Aorta (tissue), 5 donors: ENCODE measurements at regions not wholly inside any gene's neighbourhood (a gene's known extent, or its start where the extent isn't known, plus 50 kb on each side); places are given as distances from the start of the nearest gene placed in this dataset.
"Not testable (repeated sequence)": the region's sequence is repeated elsewhere in the genome, so short reads cannot be mapped to it uniquely, and the experiment has no call there.

Experiments used
- ATAC-seq: fragments of 200-7000 bp; cut with Tn5 transposase; one replicate; pipeline ENCODE4 v1.9.1; 2022; ENCODE audit warnings: moderate library complexity; ENCODE audit not compliant: low FRiP score
- DNase-seq, 2 donors: peaks; one replicate each; pipeline ENCODE4 v3.0.0-alpha.2; 2020
- H3K27ac ChIP-seq, 2 donors: one replicate each; pipeline ENCODE4 v1.5.1; 2013; ENCODE audit warnings: low read length in 2 of 2, mild to moderate bottlenecking in 2 of 2, moderate library complexity in 2 of 2, control low read depth in 1 of 2, inconsistent platforms in 1 of 2, low read depth in 1 of 2
- H3K27me3 ChIP-seq, 2 donors: one replicate each; pipeline ENCODE4 v1.6.1; 2013; ENCODE audit warnings: control low read depth in 1 of 2, low read length in 1 of 2, mild to moderate bottlenecking in 1 of 2, moderate library complexity in 1 of 2; ENCODE audit not compliant: insufficient read depth in 2 of 2, control insufficient read depth in 1 of 2
- H3K36me3 ChIP-seq, 2 donors: one replicate each; pipeline ENCODE4 v1.6.1; 2013; ENCODE audit warnings: control low read depth in 1 of 2, low read length in 1 of 2, mild to moderate bottlenecking in 1 of 2; ENCODE audit not compliant: insufficient read depth in 2 of 2, control insufficient read depth in 1 of 2
- H3K4me1 ChIP-seq, 2 donors: one replicate each; pipeline ENCODE4 v1.6.1; 2013; ENCODE audit warnings: low read length in 2 of 2, control low read depth in 1 of 2, mild to moderate bottlenecking in 1 of 2, moderate library complexity in 1 of 2; ENCODE audit not compliant: insufficient read depth in 2 of 2, control insufficient read depth in 1 of 2
- H3K4me3 ChIP-seq, 2 donors: one replicate each; pipeline ENCODE4 v1.5.1; 2013; ENCODE audit warnings: low read length in 2 of 2, control low read depth in 1 of 2, mild to moderate bottlenecking in 1 of 2
- H3K9me3 ChIP-seq: one replicate; pipeline ENCODE4 v1.6.1; 2013; ENCODE audit warnings: mild to moderate bottlenecking, low read length; ENCODE audit not compliant: control insufficient read depth
- WGBS, 2 donors: extraction: QIAGEN DNeasy Blood & Tissue Kit; methylation state at CpG; one replicate each; pipeline ENCODE4 v1.1.7; 2013; 5-methylcytosine and 5-hydroxymethylcytosine counted together
- intact Hi-C, 2 donors: fragments of 100-400 bp; cut with DNase I; formaldehyde crosslinking; loops; one replicate each; pipeline versions ENCODE4 v1.14.2 to v1.15.0; 2022
- donor health status: healthy with polysubstance abuse.
- donor health status: Bipolar disorder and iron deficiency.
- donor health status: DM: no; HTN: no; CAD: no.
- donor health status: DM: no; HTN: no; CAD: no.
- donor health status: DM: yes; HTN: yes; CAD: no.

- no peak overlapping the region for H3K27ac ChIP-seq
- no peak overlapping the region for H3K4me3 ChIP-seq
- H3K27me3 ChIP-seq: no peaks in the 10 kb centered on the region
- intact Hi-C loops: no loop called here
- ATAC-seq (peak; percentile 46), DNase-seq (no peak)
- H3K36me3 ChIP-seq: no peaks in the 10 kb centered on the region
- no peaks in the 10 kb centered on the region for H3K4me1 ChIP-seq
- WGBS, 2 donors: 80 to 87% methylated on average over 3 of the region's 3 CpGs
- no peaks in the 10 kb centered on the region for H3K9me3 ChIP-seq
Observed at GRCh38 chr1:5611851-5612250, 380.4 kb downstream of the NPHP4 start.

GRCh38 chr1:5611431-5611830 is 380.8 kb downstream of the NPHP4 start:
- intact Hi-C loops: no loop called here
- Histone ChIP-seq H3K36me3 (no peaks in the 10 kb centered on the region), H3K27ac (no peak overlapping the region), H3K9me3 (no peaks in the 10 kb centered on the region), H3K27me3 (no peaks in the 10 kb centered on the region), H3K4me3 (no peak overlapping the region), H3K4me1 (no peaks in the 10 kb centered on the region)
- DNase-seq (no peak), ATAC-seq (peak; percentile 50)
- 74 to 79% methylated on average over 2 of the region's 2 CpGs for WGBS, 2 donors

DNA sequence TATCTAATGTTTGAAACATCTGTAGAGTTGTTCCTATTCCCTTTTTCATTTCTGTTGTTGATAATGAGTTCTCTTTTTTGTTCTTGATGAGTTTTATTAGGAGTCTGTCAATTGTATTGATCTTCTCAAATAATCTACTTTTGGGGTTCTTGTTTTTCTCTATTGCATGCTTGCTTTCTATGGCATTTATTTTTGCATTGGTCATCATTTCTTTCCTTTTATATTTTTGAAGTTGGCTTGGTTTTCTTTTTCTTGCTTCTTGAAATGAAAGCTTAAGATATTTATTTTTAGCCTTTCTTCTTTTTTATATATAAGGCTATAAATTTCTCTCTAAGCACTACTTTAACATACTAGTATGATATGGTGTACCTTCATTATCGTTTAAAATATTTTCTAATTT is 381.8 kb downstream of the NPHP4 start:
- Histone ChIP-seq H3K27me3 (no peaks in the 10 kb centered on the region), H3K36me3 (no peaks in the 10 kb centered on the region), H3K9me3 (no peaks in the 10 kb centered on the region), H3K27ac (no peak overlapping the region), H3K4me3 (no peak overlapping the region), H3K4me1 (no peaks in the 10 kb centered on the region)
- 72 to 76% methylated on average over 1 of the region's 1 CpG for WGBS, 2 donors
- intact Hi-C loops: no loop called here
- ATAC-seq (no peak), DNase-seq (no peak)

DNA sequence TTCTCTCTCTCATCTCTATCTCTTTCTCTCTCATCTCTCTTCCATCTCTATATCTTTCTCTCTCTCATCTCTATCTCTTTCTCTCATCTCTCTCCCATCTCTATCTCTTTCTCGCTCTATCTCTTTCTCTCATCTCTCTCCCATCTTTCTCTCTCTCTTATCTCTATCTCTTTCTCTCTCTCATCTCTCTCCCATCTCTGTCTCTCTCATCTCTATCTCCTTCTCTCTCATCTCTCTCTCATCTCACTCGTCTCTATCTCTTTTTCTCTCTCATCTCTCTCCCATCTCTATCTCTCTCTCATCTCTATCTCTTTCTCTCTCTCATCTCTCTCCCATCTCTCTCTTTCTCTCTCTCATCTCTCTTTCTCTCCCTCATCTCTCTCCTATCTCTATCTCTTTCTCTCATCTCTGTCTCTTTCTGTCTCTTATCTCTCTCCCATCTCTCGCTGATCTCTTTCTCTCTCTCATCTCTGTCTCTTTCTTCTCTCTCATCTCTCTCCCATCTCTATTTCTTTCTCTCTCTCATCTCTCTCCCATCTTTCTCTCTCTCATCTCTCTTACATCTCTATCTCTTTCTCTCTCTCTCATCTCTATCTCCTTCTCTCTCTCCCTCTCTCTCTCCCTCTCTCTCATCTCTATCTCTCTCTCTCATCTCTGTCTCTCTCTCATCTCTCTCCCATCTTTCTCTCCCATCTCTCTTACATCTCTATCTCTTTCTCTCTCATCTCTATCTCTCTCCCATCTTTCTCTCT is 388.7 kb downstream of the NPHP4 start:
- intact Hi-C loops: no loop called here
- no peak for ATAC-seq
- H3K4me1 ChIP-seq: no peaks in the 10 kb centered on the region
- DNase-seq: no peak
- H3K4me3 ChIP-seq: no peak overlapping the region
- H3K36me3 ChIP-seq: no peaks in the 10 kb centered on the region
- peaks cover 0 to 2% of the 10 kb centered on the region in 2 donors for H3K27me3 ChIP-seq
- H3K9me3 ChIP-seq: peaks cover 4% of the 10 kb centered on the region
- H3K27ac ChIP-seq: no peak overlapping the region
- 81 to 84% methylated on average over 3 of the region's 3 CpGs for WGBS, 2 donors

DNA sequence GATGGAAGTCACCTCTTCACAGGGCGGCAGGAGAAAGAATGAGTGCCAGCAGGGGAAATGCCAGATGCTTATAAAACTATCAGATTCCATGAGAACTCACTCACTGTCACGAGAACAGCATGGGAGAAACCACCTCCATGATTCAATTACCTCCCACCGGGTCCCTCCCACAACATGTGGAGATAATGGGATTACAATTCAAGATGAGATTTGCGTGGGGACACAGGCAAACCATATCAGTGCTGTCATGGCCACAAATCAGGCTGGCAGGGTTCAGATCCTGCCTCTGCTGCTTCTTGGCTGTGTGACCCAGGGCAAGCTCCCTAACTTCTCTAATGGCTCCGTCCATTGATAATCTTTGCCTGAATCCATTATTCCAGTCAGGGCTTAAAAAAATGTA is 389.5 kb downstream of the NPHP4 start:
- H3K4me1 ChIP-seq, H3K27me3 ChIP-seq, ATAC-seq, H3K4me3 ChIP-seq, intact Hi-C loops, DNase-seq, H3K36me3 ChIP-seq, H3K9me3 ChIP-seq, H3K27ac ChIP-seq: not testable (repeated sequence)
- WGBS, 2 donors: 38 to 48% methylated on average over 4 to 5 of the region's 5 CpGs

- Histone ChIP-seq H3K27me3 (peaks cover 0 to 2% of the 10 kb centered on the region in 2 donors), H3K27ac (no peak overlapping the region), H3K4me3 (no peak overlapping the region), H3K9me3 (peaks cover 4% of the 10 kb centered on the region), H3K4me1 (no peaks in the 10 kb centered on the region), H3K36me3 (no peaks in the 10 kb centered on the region)
- intact Hi-C loops: no loop called here
- 84% methylated on average over 21 of the region's 21 CpGs for WGBS, 2 donors
- DNase-seq (no peak), ATAC-seq (no peak)
Observed at GRCh38 chr1:5601516-5601915, 390.7 kb downstream of the NPHP4 start.

GRCh38 chr1:5599541-5599940 is 392.7 kb downstream of the NPHP4 start:
- ATAC-seq: no peak
- DNase-seq: no peak

DNA sequence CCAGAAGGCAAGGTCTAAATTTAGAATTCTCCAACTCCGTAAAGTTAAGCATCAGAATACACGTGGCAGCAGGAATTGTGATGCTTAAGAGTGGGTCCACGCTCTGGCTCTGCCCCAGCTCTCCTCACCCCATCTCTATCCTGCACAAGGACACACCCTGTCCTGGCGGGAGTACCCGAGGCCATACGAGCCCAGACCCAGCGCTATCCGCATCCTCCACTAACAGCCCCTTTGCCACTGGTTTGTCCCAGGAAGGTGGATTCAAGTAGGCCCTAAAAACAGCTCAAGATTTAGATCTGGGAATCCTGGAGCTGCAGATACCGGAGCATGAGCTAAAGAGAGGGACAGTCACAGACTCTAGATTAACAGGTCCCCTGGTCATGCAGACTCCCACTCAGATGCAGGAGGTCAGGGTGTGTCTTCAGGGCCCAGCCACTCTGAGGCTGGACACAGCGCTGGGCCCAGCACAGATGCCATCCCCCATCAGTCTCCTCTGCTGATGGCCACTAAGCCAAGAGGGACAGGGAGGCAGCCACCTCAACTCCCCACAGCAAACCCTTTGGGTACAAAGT is 393.3 kb downstream of the NPHP4 start:
- peak; percentile 13 for ATAC-seq
- no peaks in the 10 kb centered on the region for H3K4me1 ChIP-seq
- H3K9me3 ChIP-seq: peaks cover 4% of the 10 kb centered on the region
- DNase-seq: no peak
- 68 to 72% methylated on average over 10 of the region's 10 CpGs for WGBS, 2 donors
- peaks cover 0 to 2% of the 10 kb centered on the region in 2 donors for H3K27me3 ChIP-seq
- no peak overlapping the region for H3K27ac ChIP-seq
- H3K36me3 ChIP-seq: no peaks in the 10 kb centered on the region
- H3K4me3 ChIP-seq: no peak overlapping the region
- intact Hi-C loops: no loop called here

More at GRCh38 chr1:5599541-5599940, 392.7 kb downstream of the NPHP4 start:
- H3K36me3 ChIP-seq: no peaks in the 10 kb centered on the region
- H3K4me1 ChIP-seq: no peaks in the 10 kb centered on the region
- H3K9me3 ChIP-seq: peaks cover 4% of the 10 kb centered on the region
- H3K27me3 ChIP-seq: peaks cover 0 to 2% of the 10 kb centered on the region in 2 donors
- no peak overlapping the region for H3K4me3 ChIP-seq
- no peak overlapping the region for H3K27ac ChIP-seq
- intact Hi-C loops: no loop called here
- 72 to 75% methylated on average over 6 of the region's 6 CpGs for WGBS, 2 donors
